LNCAP (cell line): ENCODE measurements at regions not wholly inside any gene's neighbourhood (a gene's known extent, or its start where the extent isn't known, plus 50 kb on each side); places are given as distances from the start of the nearest gene placed in this dataset.

Experiments used
- CTCF ChIP-seq: fragments of 450-650 bp; IDR thresholded peaks from 2 replicates; pipeline ENCODE4 v1.5.1; 2017; ENCODE audit warnings: mild to moderate bottlenecking

- no peak for TF ChIP-seq CTCF
Observed at GRCh38 chr6:92024110-92024509, 1395.2 kb downstream of the EPHA7 start.

DNA sequence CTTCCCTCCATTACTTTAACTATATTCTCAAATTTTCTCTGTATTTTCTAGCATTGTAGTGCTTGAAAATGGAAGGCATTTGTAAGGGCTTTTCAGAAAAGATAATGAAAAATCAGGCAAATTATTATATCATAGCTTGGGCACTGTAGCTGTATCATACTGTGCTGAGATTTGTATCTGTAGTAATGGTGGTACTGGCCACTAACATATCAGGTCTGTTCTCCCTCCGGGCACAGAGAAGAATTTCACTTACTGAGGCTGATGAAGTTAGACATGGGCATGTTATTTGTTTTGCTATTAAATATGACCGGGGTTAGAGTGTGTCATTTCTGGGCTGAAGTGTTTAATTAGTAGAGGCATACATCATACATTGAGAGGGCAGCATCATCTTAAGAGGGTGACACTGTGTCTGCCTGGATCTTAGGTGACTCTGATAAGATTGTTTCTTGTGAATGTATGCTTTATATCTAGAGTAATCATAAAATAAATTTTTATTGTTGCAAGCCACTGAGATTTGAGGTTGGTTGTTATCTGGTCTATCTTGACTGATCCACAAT, 1395.9 kb downstream of the EPHA7 start:
- no peak for TF ChIP-seq CTCF

GRCh38 chr6:92011681-92012245, 1407.6 kb downstream of the EPHA7 start:
- no peak for TF ChIP-seq CTCF

DNA sequence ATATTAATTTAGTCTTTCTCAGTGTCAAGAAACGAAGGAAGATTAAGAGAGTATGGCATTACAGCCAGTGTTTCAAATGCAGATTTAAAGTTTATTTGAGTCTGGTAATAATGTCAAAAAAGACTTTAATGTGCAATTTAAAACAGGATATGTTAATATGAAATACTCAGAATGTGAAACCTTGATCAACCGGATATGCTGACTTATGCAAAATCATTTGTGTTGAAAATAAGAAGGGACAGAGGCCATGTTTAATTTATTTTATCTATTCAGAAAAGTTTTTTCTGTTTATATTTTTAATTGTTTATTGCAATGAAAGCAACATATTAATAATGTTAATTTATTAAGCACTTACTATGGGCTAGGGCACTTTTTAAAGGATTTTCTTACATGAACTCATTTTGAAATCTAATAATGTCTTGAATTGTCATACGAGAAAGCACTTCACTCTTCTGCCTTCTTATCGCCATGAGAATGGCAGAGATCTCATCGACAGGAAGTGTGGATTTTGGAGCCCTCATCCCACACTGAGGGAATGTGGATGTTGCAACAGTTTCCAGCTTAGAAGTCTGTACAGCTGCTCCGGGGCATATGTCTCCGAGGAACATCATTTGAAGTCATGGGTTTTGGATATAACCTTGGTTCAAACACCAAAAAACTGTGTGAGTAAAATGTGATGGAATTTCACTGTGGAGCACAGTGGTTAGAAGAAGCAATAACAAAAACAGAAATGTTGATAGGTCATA, 1410.4 kb downstream of the EPHA7 start:
- TF ChIP-seq CTCF = no peak

GRCh38 chr6:92000112-92000511, 1413.2 kb upstream of the MAP3K7 start:
- TF ChIP-seq CTCF = no peak

- no peak for TF ChIP-seq CTCF
Observed at GRCh38 chr6:91994787-91995186, 1407.9 kb upstream of the MAP3K7 start.

GRCh38 chr6:91982559-91982958, 1395.7 kb upstream of the MAP3K7 start:
- no peak for TF ChIP-seq CTCF
